Neural progenitor cell (in vitro differentiated cells): ENCODE measurements at regions not wholly inside any gene's neighbourhood (a gene's known extent, or its start where the extent isn't known, plus 50 kb on each side); places are given as distances from the start of the nearest gene placed in this dataset.

Experiments used
- DNase-seq: peaks from one replicate; pipeline ENCODE4 v3.0.0-alpha.2; 2016; ENCODE audit warnings: low spot score
- H2AFZ ChIP-seq: fragments of 200-600 bp; sonication (generic); replicated peaks from 2 replicates; pipeline ENCODE4 v1.6.1; 2016; ENCODE audit warnings: antibody characterized with exemption
- H3F3A ChIP-seq: fragments of 200-600 bp; sonication (generic); 2 replicates; pipeline ENCODE4 v1.6.1; 2016; ENCODE audit warnings: antibody characterized with exemption, low read depth
- H3K27ac ChIP-seq: fragments of 200-600 bp; sonication (generic); 2 replicates; pipeline ENCODE4 v1.5.1; 2016; ENCODE audit warnings: mild to moderate bottlenecking
- H3K27me3 ChIP-seq: fragments of 200-600 bp; sonication (generic); 2 replicates; pipeline ENCODE4 v1.6.1; 2016; ENCODE audit warnings: mild to moderate bottlenecking, moderate library complexity
- H3K36me3 ChIP-seq: fragments of 200-600 bp; sonication (generic); 2 replicates; pipeline ENCODE4 v1.5.1; 2016
- H3K4me1 ChIP-seq: fragments of 200-600 bp; sonication (generic); 2 replicates; pipeline ENCODE4 v1.6.1; 2016; ENCODE audit warnings: mixed run types
- H3K4me2 ChIP-seq: fragments of 200-600 bp; sonication (generic); 2 replicates; pipeline ENCODE4 v1.6.1; 2016
- H3K4me3 ChIP-seq: fragments of 200-600 bp; sonication (generic); 2 replicates; pipeline ENCODE4 v1.5.1; 2016
- H3K79me2 ChIP-seq: fragments of 200-600 bp; sonication (generic); 2 replicates; pipeline ENCODE4 v1.6.1; 2016; ENCODE audit warnings: low read depth
- H3K9ac ChIP-seq: fragments of 200-600 bp; sonication (generic); 2 replicates; pipeline ENCODE4 v1.6.1; 2016
- H3K9me3 ChIP-seq: fragments of 200-600 bp; sonication (generic); 2 replicates; pipeline ENCODE4 v1.5.1; 2016; ENCODE audit warnings: low read depth
- H4K20me1 ChIP-seq: fragments of 200-600 bp; sonication (generic); 2 replicates; pipeline ENCODE4 v1.6.1; 2016; ENCODE audit warnings: low read depth
- H3K27ac Mint-ChIP-seq: 3 replicates; pipeline ENCODE4 v1.8.0; 2021; ENCODE audit warnings: mixed read lengths
- H3K27me3 Mint-ChIP-seq: 2 replicates; pipeline ENCODE4 v1.8.0; 2022; ENCODE audit warnings: low read depth, mild to moderate bottlenecking, inconsistent platforms, moderate library complexity, mixed read lengths; ENCODE audit not compliant: insufficient read depth
- H3K36me3 Mint-ChIP-seq: 3 replicates; pipeline ENCODE4 v1.8.0; 2021; ENCODE audit warnings: mixed read lengths
- H3K4me1 Mint-ChIP-seq: 3 replicates; pipeline ENCODE4 v1.8.0; 2021; ENCODE audit warnings: mixed read lengths
- H3K4me3 Mint-ChIP-seq: 3 replicates; pipeline ENCODE4 v1.8.0; 2021; ENCODE audit warnings: mild to moderate bottlenecking, moderate library complexity, mixed read lengths
- H3K9me3 Mint-ChIP-seq: 3 replicates; pipeline ENCODE4 v1.8.0; 2020; ENCODE audit warnings: mixed read lengths
- EZH2 ChIP-seq: fragments of 200-600 bp; sonication (generic); IDR thresholded peaks from 2 replicates; pipeline ENCODE4 v1.6.1; 2017; ENCODE audit warnings: antibody characterized with exemption, mild to moderate bottlenecking, moderate library complexity
- EZH2phosphoT487 ChIP-seq: fragments of 200-600 bp; sonication (generic); IDR thresholded peaks from 2 replicates; pipeline ENCODE4 v1.6.1; 2017; ENCODE audit warnings: antibody characterized with exemption
- TF ChIP-seq, protein P1 (sequence below): fragments of 200-600 bp; sonication (generic); IDR thresholded peaks from 2 replicates; pipeline ENCODE4 v1.5.1; 2017; ENCODE audit warnings: antibody characterized with exemption, mild to moderate bottlenecking

GRCh38 chr3:147843331-147843730 lies 434.2 kb downstream of the ZIC1 start:
- Histone ChIP-seq H3F3A (no peaks in the 10 kb centered on the region), H3K9ac (no peak overlapping the region), H4K20me1 (no peaks in the 10 kb centered on the region), H3K4me3 (no peak overlapping the region), H3K79me2 (no peaks in the 10 kb centered on the region), H3K4me1 (peaks cover 16% of the 10 kb centered on the region), H3K4me2 (no peak overlapping the region), H3K36me3 (no peaks in the 10 kb centered on the region), H2AFZ (no peak overlapping the region), H3K27me3 (peaks cover 43% of the 10 kb centered on the region), H3K9me3 (no peaks in the 10 kb centered on the region), H3K27ac (no peak overlapping the region)
- Mint-ChIP-seq H3K27ac (peak overlapping the region; percentile 38), H3K9me3 (peaks cover 26% of the 10 kb centered on the region), H3K27me3 (peaks cover 8% of the 10 kb centered on the region), H3K4me3 (no peak overlapping the region), H3K4me1 (peaks cover 43% of the 10 kb centered on the region), H3K36me3 (peaks cover 14% of the 10 kb centered on the region)
- no peak for DNase-seq
- TF ChIP-seq EZH2phosphoT487 (no peak), EZH2 (no peak)
- TF ChIP-seq, protein P1, sequence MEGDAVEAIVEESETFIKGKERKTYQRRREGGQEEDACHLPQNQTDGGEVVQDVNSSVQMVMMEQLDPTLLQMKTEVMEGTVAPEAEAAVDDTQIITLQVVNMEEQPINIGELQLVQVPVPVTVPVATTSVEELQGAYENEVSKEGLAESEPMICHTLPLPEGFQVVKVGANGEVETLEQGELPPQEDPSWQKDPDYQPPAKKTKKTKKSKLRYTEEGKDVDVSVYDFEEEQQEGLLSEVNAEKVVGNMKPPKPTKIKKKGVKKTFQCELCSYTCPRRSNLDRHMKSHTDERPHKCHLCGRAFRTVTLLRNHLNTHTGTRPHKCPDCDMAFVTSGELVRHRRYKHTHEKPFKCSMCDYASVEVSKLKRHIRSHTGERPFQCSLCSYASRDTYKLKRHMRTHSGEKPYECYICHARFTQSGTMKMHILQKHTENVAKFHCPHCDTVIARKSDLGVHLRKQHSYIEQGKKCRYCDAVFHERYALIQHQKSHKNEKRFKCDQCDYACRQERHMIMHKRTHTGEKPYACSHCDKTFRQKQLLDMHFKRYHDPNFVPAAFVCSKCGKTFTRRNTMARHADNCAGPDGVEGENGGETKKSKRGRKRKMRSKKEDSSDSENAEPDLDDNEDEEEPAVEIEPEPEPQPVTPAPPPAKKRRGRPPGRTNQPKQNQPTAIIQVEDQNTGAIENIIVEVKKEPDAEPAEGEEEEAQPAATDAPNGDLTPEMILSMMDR: no peak

DNA sequence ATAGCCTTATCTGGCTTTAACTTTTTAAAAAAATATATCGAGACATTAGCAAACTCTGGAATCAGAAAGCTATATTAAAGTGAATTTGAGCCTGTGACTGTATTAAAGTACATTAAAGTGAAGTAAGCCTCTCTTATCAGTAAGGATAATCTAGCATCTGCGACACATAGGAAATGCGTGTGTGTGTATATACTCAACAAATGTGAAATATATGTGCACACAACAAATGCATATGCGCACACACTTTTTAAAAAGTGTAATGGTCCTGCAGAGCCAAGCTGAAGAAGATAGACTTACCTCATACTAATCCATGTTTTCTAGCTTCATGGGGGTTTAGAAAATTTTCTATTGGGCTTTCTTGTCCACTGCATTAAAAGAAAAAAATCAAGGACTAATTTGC lies 437.1 kb downstream of the ZIC1 start:
- Mint-ChIP-seq H3K4me1 (peaks cover 40% of the 10 kb centered on the region), H3K27ac (peak overlapping the region; percentile 95), H3K36me3 (peaks cover 10% of the 10 kb centered on the region), H3K4me3 (no peak overlapping the region), H3K27me3 (peaks cover 6% of the 10 kb centered on the region), H3K9me3 (peaks cover 13% of the 10 kb centered on the region)
- Histone ChIP-seq H3K9me3 (no peaks in the 10 kb centered on the region), H3K9ac (no peak overlapping the region), H4K20me1 (no peaks in the 10 kb centered on the region), H3K4me2 (peak overlapping the region; percentile 43), H3F3A (no peaks in the 10 kb centered on the region), H3K4me3 (no peak overlapping the region), H2AFZ (no peak overlapping the region), H3K36me3 (no peaks in the 10 kb centered on the region), H3K27ac (no peak overlapping the region), H3K4me1 (peaks cover 16% of the 10 kb centered on the region), H3K79me2 (no peaks in the 10 kb centered on the region), H3K27me3 (peaks cover 55% of the 10 kb centered on the region)
- TF ChIP-seq EZH2phosphoT487 (no peak), EZH2 (no peak)
- TF ChIP-seq, protein P1: no peak
- DNase-seq: no peak

GRCh38 chr3:147846854-147847478 lies 437.8 kb downstream of the ZIC1 start:
- H3K4me3 Mint-ChIP-seq: no peak overlapping the region
- TF ChIP-seq EZH2phosphoT487 (peak; percentile 100), EZH2 (no peak)
- H3K9me3 ChIP-seq: no peaks in the 10 kb centered on the region
- peaks cover 55% of the 10 kb centered on the region for H3K27me3 ChIP-seq
- H3K79me2 ChIP-seq: no peaks in the 10 kb centered on the region
- H3K4me1 ChIP-seq: peaks cover 16% of the 10 kb centered on the region
- peak overlapping the region; percentile 43 for H3K4me2 ChIP-seq
- no peak overlapping the region for H3K4me3 ChIP-seq
- H3F3A ChIP-seq: no peaks in the 10 kb centered on the region
- peaks cover 11% of the 10 kb centered on the region for H3K36me3 Mint-ChIP-seq
- H3K27ac Mint-ChIP-seq: peak overlapping the region; percentile 95
- peak; percentile 77 for DNase-seq
- no peak overlapping the region for H3K27ac ChIP-seq
- H3K36me3 ChIP-seq: no peaks in the 10 kb centered on the region
- no peak overlapping the region for H2AFZ ChIP-seq
- H3K9me3 Mint-ChIP-seq: peaks cover 18% of the 10 kb centered on the region
- H4K20me1 ChIP-seq: no peaks in the 10 kb centered on the region
- peaks cover 6% of the 10 kb centered on the region for H3K27me3 Mint-ChIP-seq
- no peak overlapping the region for H3K9ac ChIP-seq
- peaks cover 37% of the 10 kb centered on the region for H3K4me1 Mint-ChIP-seq

- Histone ChIP-seq H3K4me2 (no peak overlapping the region), H3K27me3 (peaks cover 30% of the 10 kb centered on the region), H3K9me3 (no peaks in the 10 kb centered on the region), H3K4me1 (peaks cover 15% of the 10 kb centered on the region), H3K4me3 (no peak overlapping the region), H2AFZ (no peak overlapping the region), H3K9ac (no peak overlapping the region), H3F3A (no peaks in the 10 kb centered on the region), H3K27ac (no peak overlapping the region), H3K79me2 (no peaks in the 10 kb centered on the region), H3K36me3 (peaks cover 2% of the 10 kb centered on the region), H4K20me1 (no peaks in the 10 kb centered on the region)
- TF ChIP-seq, protein P1: no peak
- TF ChIP-seq EZH2phosphoT487 (no peak), EZH2 (no peak)
- H3K4me1 Mint-ChIP-seq: peaks cover 26% of the 10 kb centered on the region
- no peak overlapping the region for H3K4me3 Mint-ChIP-seq
- peaks cover 29% of the 10 kb centered on the region for H3K9me3 Mint-ChIP-seq
- no peak for DNase-seq
- H3K36me3 Mint-ChIP-seq: peaks cover 14% of the 10 kb centered on the region
- peaks cover 2% of the 10 kb centered on the region for H3K27me3 Mint-ChIP-seq
- no peak overlapping the region for H3K27ac Mint-ChIP-seq
Measured at GRCh38 chr3:147851062-147851461, 441.9 kb downstream of the ZIC1 start.
